ENCODE measurements at regions not wholly inside any gene's neighbourhood (a gene's known extent, or its start where the extent isn't known, plus 50 kb on each side); places are given as distances from the start of the nearest gene placed in this dataset.

DNA sequence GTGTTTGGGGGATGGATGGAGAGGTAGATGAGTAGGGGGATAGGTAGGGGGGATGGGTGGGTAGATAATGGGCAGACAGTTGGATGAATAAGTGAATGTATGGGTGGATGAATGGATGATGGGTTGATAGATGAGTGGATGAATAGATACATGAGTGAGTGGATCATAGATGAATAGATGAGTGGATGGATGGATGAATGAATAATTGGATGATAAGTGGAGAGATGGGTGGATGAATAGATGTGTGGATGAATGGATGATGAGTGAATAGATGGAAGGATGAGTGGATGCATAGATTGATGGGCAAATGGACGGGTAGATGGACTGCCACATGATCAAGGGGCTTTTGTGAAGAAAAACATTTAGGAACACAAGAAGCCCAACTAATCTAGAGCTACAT lies 133.3 kb upstream of the F3 start:
- no peaks in the 10 kb centered on the region for H3K9me3 ChIP-seq (ENCODE audit: insufficient read depth, low read length)
- no peak for DNase-seq (ENCODE audit: low read depth, low spot score)
- no peaks in the 10 kb centered on the region for H3K36me3 ChIP-seq (ENCODE audit: insufficient read depth, insufficient read length, low read length)
- H3K27me3 ChIP-seq (ENCODE audit: insufficient read depth, insufficient read length): no peaks in the 10 kb centered on the region
- H3K9ac ChIP-seq (ENCODE audit: insufficient read length, low read depth): no peak overlapping the region
- TF ChIP-seq ZNF274 (IDR thresholded peaks at IDR 0.05; ENCODE audit: low read depth, low read length) (no peak), YY1 (IDR thresholded peaks at IDR 0.05; ENCODE audit: insufficient read depth, insufficient read length) (no peak)
- no peak overlapping the region for H3K4me3 ChIP-seq (ENCODE audit: insufficient read length, low read depth)
- H3K4me1 ChIP-seq (ENCODE audit: insufficient read depth, insufficient read length): peaks cover 2% of the 10 kb centered on the region

DNA sequence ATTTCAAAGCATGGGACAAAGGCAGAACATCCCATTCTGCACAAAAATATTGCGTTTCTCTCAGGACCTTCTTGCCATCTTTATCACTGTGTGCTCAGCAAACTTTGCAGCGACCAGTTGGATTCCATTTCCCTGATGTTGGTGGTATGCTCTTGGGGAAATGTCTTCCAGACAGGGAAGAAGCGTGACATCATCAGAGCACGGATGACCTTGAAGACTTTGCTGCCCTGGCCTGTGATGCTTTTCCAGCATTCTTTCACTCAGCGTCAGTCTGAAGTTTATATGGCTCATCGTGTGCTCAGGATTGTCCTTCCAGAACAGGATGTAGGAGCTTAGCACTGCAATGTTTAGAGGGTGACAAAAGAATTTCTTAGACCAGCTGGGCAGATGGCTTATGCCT lies 131.4 kb upstream of the F3 start:
- H3K9me3 ChIP-seq (ENCODE audit: insufficient read depth, low read length): peaks cover 4% of the 10 kb centered on the region; the same call in 1 of the 2 replicates
- H3K4me1 ChIP-seq (ENCODE audit: insufficient read depth, insufficient read length): peaks cover 2% of the 10 kb centered on the region
- no peaks in the 10 kb centered on the region for H3K27me3 ChIP-seq (ENCODE audit: insufficient read depth, insufficient read length)
- no peaks in the 10 kb centered on the region for H3K36me3 ChIP-seq (ENCODE audit: insufficient read depth, insufficient read length, low read length)
- no peak overlapping the region for H3K9ac ChIP-seq (ENCODE audit: insufficient read length, low read depth)
- no peak overlapping the region for H3K4me3 ChIP-seq (ENCODE audit: insufficient read length, low read depth)
- no peak for DNase-seq (ENCODE audit: low read depth, low spot score)
- TF ChIP-seq ZNF274 (IDR thresholded peaks at IDR 0.05; ENCODE audit: low read depth, low read length) (no peak), SUZ12 (IDR thresholded peaks at IDR 0.05; ENCODE audit: extremely low read depth, insufficient read depth, insufficient read length) (no peak), YY1 (IDR thresholded peaks at IDR 0.05; ENCODE audit: insufficient read depth, insufficient read length) (no peak)

DNA sequence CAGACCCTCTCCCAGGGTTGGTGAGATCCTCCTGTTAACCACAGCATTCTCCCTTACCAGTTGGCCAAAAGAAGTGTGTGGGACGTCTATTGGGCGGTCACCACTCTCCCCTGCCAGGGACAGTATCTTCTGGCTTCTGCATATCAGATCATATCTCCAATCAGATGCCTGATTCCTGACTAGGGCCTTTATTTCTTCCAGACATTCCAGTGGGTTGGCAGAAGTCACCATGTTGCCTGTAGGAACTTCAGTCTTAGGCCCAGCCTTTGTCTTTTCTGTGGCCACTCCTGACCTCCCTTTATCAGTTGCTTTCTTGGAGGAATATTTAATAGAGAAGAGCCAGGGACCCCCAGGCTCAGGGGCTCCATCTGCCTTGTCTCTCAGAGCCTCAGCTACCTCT lies 130.4 kb upstream of the F3 start:
- Histone ChIP-seq H3K9ac (ENCODE audit: insufficient read length, low read depth) (no peak overlapping the region), H3K9me3 (ENCODE audit: insufficient read depth, low read length) (peaks cover 13% of the 10 kb centered on the region; the same call in 1 of the 2 replicates), H3K4me3 (ENCODE audit: insufficient read length, low read depth) (no peak overlapping the region), H3K4me1 (ENCODE audit: insufficient read depth, insufficient read length) (peaks cover 2% of the 10 kb centered on the region), H3K27me3 (ENCODE audit: insufficient read depth, insufficient read length) (no peaks in the 10 kb centered on the region), H3K36me3 (ENCODE audit: insufficient read depth, insufficient read length, low read length) (no peaks in the 10 kb centered on the region)
- no peak for DNase-seq (ENCODE audit: low read depth, low spot score)
- TF ChIP-seq ZNF274 (IDR thresholded peaks at IDR 0.05; ENCODE audit: low read depth, low read length): no peak

DNA sequence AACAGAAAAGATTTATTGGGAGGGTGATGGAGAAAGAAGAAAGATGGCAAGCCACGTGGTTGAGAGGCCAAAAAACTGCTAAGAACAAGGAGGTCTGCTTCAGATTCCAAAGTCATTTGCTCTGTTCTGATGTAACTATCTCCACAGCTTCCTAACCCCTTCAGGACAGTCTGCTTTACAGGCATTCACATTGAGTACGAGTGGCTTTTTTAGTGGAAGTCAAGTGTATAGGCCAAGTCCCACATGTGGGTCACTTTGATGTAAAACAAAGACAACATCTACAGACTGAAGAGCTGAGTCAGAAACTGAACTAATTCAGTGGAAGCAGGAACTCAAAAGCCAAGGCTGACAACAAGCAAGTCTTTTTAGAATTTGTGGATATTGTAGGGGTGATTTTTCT lies 128.7 kb upstream of the F3 start:
- TF ChIP-seq YY1 (IDR thresholded peaks at IDR 0.05; ENCODE audit: insufficient read depth, insufficient read length): no peak
- no peak for TF ChIP-seq ZNF274 (IDR thresholded peaks at IDR 0.05; ENCODE audit: low read depth, low read length)
- no peak for TF ChIP-seq SUZ12 (IDR thresholded peaks at IDR 0.05; ENCODE audit: extremely low read depth, insufficient read depth, insufficient read length)
- Histone ChIP-seq H3K9ac (ENCODE audit: insufficient read length, low read depth) (no peak overlapping the region), H3K4me1 (ENCODE audit: insufficient read depth, insufficient read length) (no peaks in the 10 kb centered on the region), H3K9me3 (ENCODE audit: insufficient read depth, low read length) (peaks cover 24% of the 10 kb centered on the region), H3K27me3 (ENCODE audit: insufficient read depth, insufficient read length) (no peaks in the 10 kb centered on the region), H3K36me3 (ENCODE audit: insufficient read depth, insufficient read length, low read length) (no peaks in the 10 kb centered on the region), H3K4me3 (ENCODE audit: insufficient read length, low read depth) (no peak overlapping the region)
- no peak for DNase-seq (ENCODE audit: low read depth, low spot score)

DNA sequence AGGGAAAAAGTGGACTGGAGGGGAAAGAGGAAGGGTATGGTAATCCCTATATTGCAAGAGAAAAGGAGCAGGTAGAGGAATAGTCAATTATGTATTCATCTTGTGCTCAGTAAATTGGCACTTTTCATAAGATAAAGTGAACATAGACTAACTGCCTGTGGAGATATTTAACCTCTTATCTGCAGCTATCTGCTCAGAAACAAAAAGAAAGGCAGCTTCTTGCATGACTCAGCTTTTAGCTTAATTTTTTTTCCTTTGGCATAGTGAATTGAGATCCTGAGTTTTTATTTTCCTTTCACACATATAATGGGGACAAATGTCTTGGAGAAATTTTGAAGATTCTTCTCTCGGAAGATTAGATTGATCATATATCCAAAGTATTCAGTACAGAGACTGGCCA lies 127.6 kb upstream of the F3 start:
- Histone ChIP-seq H3K4me1 (ENCODE audit: insufficient read depth, insufficient read length) (no peaks in the 10 kb centered on the region), H3K4me3 (ENCODE audit: insufficient read length, low read depth) (no peak overlapping the region), H3K27me3 (ENCODE audit: insufficient read depth, insufficient read length) (no peaks in the 10 kb centered on the region), H3K9ac (ENCODE audit: insufficient read length, low read depth) (no peak overlapping the region), H3K9me3 (ENCODE audit: insufficient read depth, low read length) (peaks cover 35% of the 10 kb centered on the region), H3K36me3 (ENCODE audit: insufficient read depth, insufficient read length, low read length) (no peaks in the 10 kb centered on the region)
- no peak for DNase-seq (ENCODE audit: low read depth, low spot score)
- TF ChIP-seq ZNF274 (IDR thresholded peaks at IDR 0.05; ENCODE audit: low read depth, low read length) (no peak), SUZ12 (IDR thresholded peaks at IDR 0.05; ENCODE audit: extremely low read depth, insufficient read depth, insufficient read length) (no peak), YY1 (IDR thresholded peaks at IDR 0.05; ENCODE audit: insufficient read depth, insufficient read length) (no peak)

DNA sequence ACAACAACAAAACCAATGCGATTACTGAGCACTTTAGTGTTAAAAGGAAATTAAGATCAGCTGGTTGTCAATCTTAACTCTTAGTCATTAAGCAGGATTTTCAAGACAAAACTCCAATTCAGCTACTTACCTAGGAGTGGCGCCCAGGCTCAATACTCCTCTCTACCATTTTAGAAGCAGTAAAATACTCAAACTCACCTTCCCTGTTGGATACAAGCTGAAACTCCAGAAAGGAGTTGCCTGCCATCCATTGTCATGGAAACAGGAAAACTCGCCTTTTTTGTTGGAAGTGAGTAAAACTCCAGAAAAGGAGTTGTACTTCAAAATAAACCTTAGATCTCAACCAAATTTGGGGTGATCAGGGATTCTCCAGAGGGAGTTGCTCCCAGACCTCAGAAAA lies 127.0 kb upstream of the F3 start:
- TF ChIP-seq ZNF274 (IDR thresholded peaks at IDR 0.05; ENCODE audit: low read depth, low read length) (no peak), SUZ12 (IDR thresholded peaks at IDR 0.05; ENCODE audit: extremely low read depth, insufficient read depth, insufficient read length) (no peak), YY1 (IDR thresholded peaks at IDR 0.05; ENCODE audit: insufficient read depth, insufficient read length) (no peak)
- Histone ChIP-seq H3K27me3 (ENCODE audit: insufficient read depth, insufficient read length) (no peaks in the 10 kb centered on the region), H3K9me3 (ENCODE audit: insufficient read depth, low read length) (peaks cover 42% of the 10 kb centered on the region), H3K4me1 (ENCODE audit: insufficient read depth, insufficient read length) (no peaks in the 10 kb centered on the region), H3K4me3 (ENCODE audit: insufficient read length, low read depth) (no peak overlapping the region), H3K9ac (ENCODE audit: insufficient read length, low read depth) (no peak overlapping the region), H3K36me3 (ENCODE audit: insufficient read depth, insufficient read length, low read length) (no peaks in the 10 kb centered on the region)
- no peak for DNase-seq (ENCODE audit: low read depth, low spot score)

DNA sequence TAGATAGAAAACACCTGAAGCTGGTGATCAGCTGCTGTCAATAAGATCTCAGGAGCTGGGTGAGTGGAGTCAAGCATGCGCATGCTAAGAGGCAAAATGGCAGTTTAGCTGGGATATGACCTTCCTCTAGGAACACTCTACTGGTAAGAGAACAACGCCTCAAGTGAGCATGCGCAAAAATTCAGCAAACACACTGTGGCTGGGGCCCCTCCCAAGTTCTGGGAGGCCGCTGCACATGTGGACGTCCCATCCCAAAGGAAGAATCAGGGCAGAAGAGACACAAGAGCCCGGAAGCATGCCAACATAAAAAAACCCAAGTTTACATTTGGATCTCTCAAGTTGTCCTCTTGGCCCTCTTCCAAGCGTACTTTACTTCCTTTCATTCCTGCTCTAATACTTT lies 126.3 kb upstream of the F3 start:
- H3K4me3 ChIP-seq (ENCODE audit: insufficient read length, low read depth): no peak overlapping the region
- DNase-seq (ENCODE audit: low read depth, low spot score): no peak
- peaks cover 43% of the 10 kb centered on the region for H3K9me3 ChIP-seq (ENCODE audit: insufficient read depth, low read length)
- TF ChIP-seq SUZ12 (IDR thresholded peaks at IDR 0.05; ENCODE audit: extremely low read depth, insufficient read depth, insufficient read length): no peak
- no peak for TF ChIP-seq YY1 (IDR thresholded peaks at IDR 0.05; ENCODE audit: insufficient read depth, insufficient read length)
- TF ChIP-seq ZNF274 (IDR thresholded peaks at IDR 0.05; ENCODE audit: low read depth, low read length): no peak
- no peaks in the 10 kb centered on the region for H3K36me3 ChIP-seq (ENCODE audit: insufficient read depth, insufficient read length, low read length)
- no peak overlapping the region for H3K9ac ChIP-seq (ENCODE audit: insufficient read length, low read depth)
- H3K27me3 ChIP-seq (ENCODE audit: insufficient read depth, insufficient read length): no peaks in the 10 kb centered on the region
- no peaks in the 10 kb centered on the region for H3K4me1 ChIP-seq (ENCODE audit: insufficient read depth, insufficient read length)

DNA sequence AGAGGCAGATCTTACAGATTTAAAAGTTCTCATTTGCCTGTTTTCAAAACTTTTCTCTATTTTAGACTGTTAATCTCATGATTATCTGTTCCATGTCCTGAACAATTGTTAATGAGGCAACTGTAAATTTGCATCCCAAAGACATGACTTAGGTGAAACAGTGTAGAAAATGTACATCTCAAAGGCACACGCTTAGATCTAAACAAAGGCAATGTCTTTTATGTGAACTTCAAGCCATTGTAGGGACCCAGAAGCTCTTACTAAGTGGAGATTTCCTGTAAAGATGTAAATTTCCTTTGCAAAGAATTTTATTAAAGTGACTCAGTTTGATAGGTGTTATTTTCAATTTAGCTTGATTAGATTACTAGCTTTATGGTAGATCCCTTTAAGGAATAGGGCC lies 125.2 kb upstream of the F3 start:
- Histone ChIP-seq H3K27me3 (ENCODE audit: insufficient read depth, insufficient read length) (no peaks in the 10 kb centered on the region), H3K9ac (ENCODE audit: insufficient read length, low read depth) (no peak overlapping the region), H3K4me1 (ENCODE audit: insufficient read depth, insufficient read length) (no peaks in the 10 kb centered on the region), H3K36me3 (ENCODE audit: insufficient read depth, insufficient read length, low read length) (no peaks in the 10 kb centered on the region), H3K9me3 (ENCODE audit: insufficient read depth, low read length) (peaks cover 43% of the 10 kb centered on the region), H3K4me3 (ENCODE audit: insufficient read length, low read depth) (no peak overlapping the region)
- TF ChIP-seq ZNF274 (IDR thresholded peaks at IDR 0.05; ENCODE audit: low read depth, low read length) (no peak), SUZ12 (IDR thresholded peaks at IDR 0.05; ENCODE audit: extremely low read depth, insufficient read depth, insufficient read length) (no peak), YY1 (IDR thresholded peaks at IDR 0.05; ENCODE audit: insufficient read depth, insufficient read length) (no peak)
- DNase-seq (ENCODE audit: low read depth, low spot score): peak; percentile 66
